ENCODE measurements at regions not wholly inside any gene's neighbourhood (a gene's known extent, or its start where the extent isn't known, plus 50 kb on each side); places are given as distances from the start of the nearest gene placed in this dataset.

- no peaks in the 10 kb centered on the region for H3K36me3 ChIP-seq (ENCODE audit: control insufficient read depth, insufficient read depth, low read length)
- POLR2A ChIA-PET: no interaction called here
- intact Hi-C loops (cut with micrococcal nuclease; ENCODE audit: unreplicated experiment): no loop called here
- no peaks in the 10 kb centered on the region for H3K36me3 Mint-ChIP-seq (ENCODE audit: insufficient read depth, unreplicated experiment)
- H3K27me3 ChIP-seq (replicated peaks; ENCODE audit: control insufficient read depth, insufficient read depth, low read length): no peaks in the 10 kb centered on the region
- CTCF ChIA-PET: no interaction called here
- no peaks in the 10 kb centered on the region for H3K27me3 Mint-ChIP-seq (ENCODE audit: insufficient read depth, unreplicated experiment)
- peaks cover 2% of the 10 kb centered on the region for H3K4me1 Mint-ChIP-seq (ENCODE audit: low read depth, unreplicated experiment)
- H3K4me3 ChIP-seq (ENCODE audit: low read depth, low read length): no peak overlapping the region
- BruUV-seq (replicated peaks): no TSS peak
- H3K9me3 Mint-ChIP-seq (ENCODE audit: unreplicated experiment): no peaks in the 10 kb centered on the region
- H3K9me3 ChIP-seq: no peaks in the 10 kb centered on the region
- H3K4me1 ChIP-seq: no peaks in the 10 kb centered on the region
- TF ChIP-seq CTCF (IDR thresholded peaks at IDR 0.05; ENCODE audit: insufficient read depth in 1 of 2, low read depth in 1 of 2, low read length in 1 of 2, severe bottlenecking in 1 of 2, unreplicated experiment in 1 of 2): no peak
- H3K27ac Mint-ChIP-seq (ENCODE audit: unreplicated experiment): no peak overlapping the region
- no peak for DNase-seq
- no peak overlapping the region for H3K4me3 Mint-ChIP-seq (ENCODE audit: unreplicated experiment)
Observed at GRCh38 chr1:79849388-79849787, 842.9 kb upstream of the ADGRL4 start.

GRCh38 chr1:79848316-79848715, 841.8 kb upstream of the ADGRL4 start:
- ChIA-PET POLR2A (no interaction called here), CTCF (no interaction called here)
- Mint-ChIP-seq H3K9me3 (ENCODE audit: unreplicated experiment) (no peaks in the 10 kb centered on the region), H3K36me3 (ENCODE audit: insufficient read depth, unreplicated experiment) (no peaks in the 10 kb centered on the region), H3K4me1 (ENCODE audit: low read depth, unreplicated experiment) (no peaks in the 10 kb centered on the region), H3K4me3 (ENCODE audit: unreplicated experiment) (no peak overlapping the region), H3K27ac (ENCODE audit: unreplicated experiment) (no peak overlapping the region), H3K27me3 (ENCODE audit: insufficient read depth, unreplicated experiment) (no peaks in the 10 kb centered on the region)
- no peaks in the 10 kb centered on the region for H3K27me3 ChIP-seq (replicated peaks; ENCODE audit: control insufficient read depth, insufficient read depth, low read length)
- no peak overlapping the region for H3K4me3 ChIP-seq (ENCODE audit: low read depth, low read length)
- H3K36me3 ChIP-seq (ENCODE audit: control insufficient read depth, insufficient read depth, low read length): no peaks in the 10 kb centered on the region
- intact Hi-C loops (cut with micrococcal nuclease; ENCODE audit: unreplicated experiment): no loop called here
- no peaks in the 10 kb centered on the region for H3K9me3 ChIP-seq
- peak in 1 of 2 experiments; percentile 1 for DNase-seq
- no peaks in the 10 kb centered on the region for H3K4me1 ChIP-seq
- BruUV-seq (replicated peaks): no TSS peak
- no peak for TF ChIP-seq CTCF (IDR thresholded peaks at IDR 0.05; ENCODE audit: insufficient read depth in 1 of 2, low read depth in 1 of 2, low read length in 1 of 2, severe bottlenecking in 1 of 2, unreplicated experiment in 1 of 2)

GRCh38 chr1:79847700-79848099, 841.2 kb upstream of the ADGRL4 start:
- H3K27ac Mint-ChIP-seq (ENCODE audit: unreplicated experiment): no peak overlapping the region
- no peaks in the 10 kb centered on the region for H3K4me1 ChIP-seq
- H3K9me3 Mint-ChIP-seq (ENCODE audit: unreplicated experiment): no peaks in the 10 kb centered on the region
- no peaks in the 10 kb centered on the region for H3K27me3 ChIP-seq (replicated peaks; ENCODE audit: control insufficient read depth, insufficient read depth, low read length)
- no peaks in the 10 kb centered on the region for H3K4me1 Mint-ChIP-seq (ENCODE audit: low read depth, unreplicated experiment)
- H3K27me3 Mint-ChIP-seq (ENCODE audit: insufficient read depth, unreplicated experiment): no peaks in the 10 kb centered on the region
- no peaks in the 10 kb centered on the region for H3K36me3 ChIP-seq (ENCODE audit: control insufficient read depth, insufficient read depth, low read length)
- CTCF ChIA-PET: no interaction called here
- POLR2A ChIA-PET: no interaction called here
- DNase-seq: no peak
- TF ChIP-seq CTCF (IDR thresholded peaks at IDR 0.05; ENCODE audit: insufficient read depth in 1 of 2, low read depth in 1 of 2, low read length in 1 of 2, severe bottlenecking in 1 of 2, unreplicated experiment in 1 of 2): no peak
- H3K36me3 Mint-ChIP-seq (ENCODE audit: insufficient read depth, unreplicated experiment): no peaks in the 10 kb centered on the region
- H3K4me3 Mint-ChIP-seq (ENCODE audit: unreplicated experiment): no peak overlapping the region
- no peak overlapping the region for H3K4me3 ChIP-seq (ENCODE audit: low read depth, low read length)
- no peaks in the 10 kb centered on the region for H3K9me3 ChIP-seq
- no TSS peak for BruUV-seq (replicated peaks)
- intact Hi-C loops (cut with micrococcal nuclease; ENCODE audit: unreplicated experiment): no loop called here

All from Caco-2 (cell line).